ENCODE measurements at regions not wholly inside any gene's neighbourhood (a gene's known extent, or its start where the extent isn't known, plus 50 kb on each side); places are given as distances from the start of the nearest gene placed in this dataset.

DNA sequence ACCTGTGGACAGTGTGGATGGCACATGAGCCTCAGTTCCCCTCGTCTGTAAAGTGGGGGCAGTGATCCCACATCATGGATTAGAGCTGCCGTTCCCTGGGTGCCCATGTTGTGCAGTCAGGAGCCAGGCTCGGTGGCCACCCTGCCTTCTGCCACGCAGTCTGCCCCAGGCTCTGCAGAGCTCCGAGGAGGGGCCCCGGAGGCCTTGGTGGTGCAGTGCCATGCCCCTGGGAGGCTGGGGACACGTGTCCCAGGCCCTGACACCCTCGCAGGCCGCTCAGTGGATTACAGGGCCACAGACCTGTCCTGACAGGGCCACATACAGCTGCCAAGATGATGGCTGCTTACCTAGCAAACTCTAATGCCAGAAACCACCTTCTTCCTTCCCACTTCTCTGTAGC lies 59.7 kb upstream of the ZNF469 start (continued):
- TF ChIP-seq, protein P1, sequence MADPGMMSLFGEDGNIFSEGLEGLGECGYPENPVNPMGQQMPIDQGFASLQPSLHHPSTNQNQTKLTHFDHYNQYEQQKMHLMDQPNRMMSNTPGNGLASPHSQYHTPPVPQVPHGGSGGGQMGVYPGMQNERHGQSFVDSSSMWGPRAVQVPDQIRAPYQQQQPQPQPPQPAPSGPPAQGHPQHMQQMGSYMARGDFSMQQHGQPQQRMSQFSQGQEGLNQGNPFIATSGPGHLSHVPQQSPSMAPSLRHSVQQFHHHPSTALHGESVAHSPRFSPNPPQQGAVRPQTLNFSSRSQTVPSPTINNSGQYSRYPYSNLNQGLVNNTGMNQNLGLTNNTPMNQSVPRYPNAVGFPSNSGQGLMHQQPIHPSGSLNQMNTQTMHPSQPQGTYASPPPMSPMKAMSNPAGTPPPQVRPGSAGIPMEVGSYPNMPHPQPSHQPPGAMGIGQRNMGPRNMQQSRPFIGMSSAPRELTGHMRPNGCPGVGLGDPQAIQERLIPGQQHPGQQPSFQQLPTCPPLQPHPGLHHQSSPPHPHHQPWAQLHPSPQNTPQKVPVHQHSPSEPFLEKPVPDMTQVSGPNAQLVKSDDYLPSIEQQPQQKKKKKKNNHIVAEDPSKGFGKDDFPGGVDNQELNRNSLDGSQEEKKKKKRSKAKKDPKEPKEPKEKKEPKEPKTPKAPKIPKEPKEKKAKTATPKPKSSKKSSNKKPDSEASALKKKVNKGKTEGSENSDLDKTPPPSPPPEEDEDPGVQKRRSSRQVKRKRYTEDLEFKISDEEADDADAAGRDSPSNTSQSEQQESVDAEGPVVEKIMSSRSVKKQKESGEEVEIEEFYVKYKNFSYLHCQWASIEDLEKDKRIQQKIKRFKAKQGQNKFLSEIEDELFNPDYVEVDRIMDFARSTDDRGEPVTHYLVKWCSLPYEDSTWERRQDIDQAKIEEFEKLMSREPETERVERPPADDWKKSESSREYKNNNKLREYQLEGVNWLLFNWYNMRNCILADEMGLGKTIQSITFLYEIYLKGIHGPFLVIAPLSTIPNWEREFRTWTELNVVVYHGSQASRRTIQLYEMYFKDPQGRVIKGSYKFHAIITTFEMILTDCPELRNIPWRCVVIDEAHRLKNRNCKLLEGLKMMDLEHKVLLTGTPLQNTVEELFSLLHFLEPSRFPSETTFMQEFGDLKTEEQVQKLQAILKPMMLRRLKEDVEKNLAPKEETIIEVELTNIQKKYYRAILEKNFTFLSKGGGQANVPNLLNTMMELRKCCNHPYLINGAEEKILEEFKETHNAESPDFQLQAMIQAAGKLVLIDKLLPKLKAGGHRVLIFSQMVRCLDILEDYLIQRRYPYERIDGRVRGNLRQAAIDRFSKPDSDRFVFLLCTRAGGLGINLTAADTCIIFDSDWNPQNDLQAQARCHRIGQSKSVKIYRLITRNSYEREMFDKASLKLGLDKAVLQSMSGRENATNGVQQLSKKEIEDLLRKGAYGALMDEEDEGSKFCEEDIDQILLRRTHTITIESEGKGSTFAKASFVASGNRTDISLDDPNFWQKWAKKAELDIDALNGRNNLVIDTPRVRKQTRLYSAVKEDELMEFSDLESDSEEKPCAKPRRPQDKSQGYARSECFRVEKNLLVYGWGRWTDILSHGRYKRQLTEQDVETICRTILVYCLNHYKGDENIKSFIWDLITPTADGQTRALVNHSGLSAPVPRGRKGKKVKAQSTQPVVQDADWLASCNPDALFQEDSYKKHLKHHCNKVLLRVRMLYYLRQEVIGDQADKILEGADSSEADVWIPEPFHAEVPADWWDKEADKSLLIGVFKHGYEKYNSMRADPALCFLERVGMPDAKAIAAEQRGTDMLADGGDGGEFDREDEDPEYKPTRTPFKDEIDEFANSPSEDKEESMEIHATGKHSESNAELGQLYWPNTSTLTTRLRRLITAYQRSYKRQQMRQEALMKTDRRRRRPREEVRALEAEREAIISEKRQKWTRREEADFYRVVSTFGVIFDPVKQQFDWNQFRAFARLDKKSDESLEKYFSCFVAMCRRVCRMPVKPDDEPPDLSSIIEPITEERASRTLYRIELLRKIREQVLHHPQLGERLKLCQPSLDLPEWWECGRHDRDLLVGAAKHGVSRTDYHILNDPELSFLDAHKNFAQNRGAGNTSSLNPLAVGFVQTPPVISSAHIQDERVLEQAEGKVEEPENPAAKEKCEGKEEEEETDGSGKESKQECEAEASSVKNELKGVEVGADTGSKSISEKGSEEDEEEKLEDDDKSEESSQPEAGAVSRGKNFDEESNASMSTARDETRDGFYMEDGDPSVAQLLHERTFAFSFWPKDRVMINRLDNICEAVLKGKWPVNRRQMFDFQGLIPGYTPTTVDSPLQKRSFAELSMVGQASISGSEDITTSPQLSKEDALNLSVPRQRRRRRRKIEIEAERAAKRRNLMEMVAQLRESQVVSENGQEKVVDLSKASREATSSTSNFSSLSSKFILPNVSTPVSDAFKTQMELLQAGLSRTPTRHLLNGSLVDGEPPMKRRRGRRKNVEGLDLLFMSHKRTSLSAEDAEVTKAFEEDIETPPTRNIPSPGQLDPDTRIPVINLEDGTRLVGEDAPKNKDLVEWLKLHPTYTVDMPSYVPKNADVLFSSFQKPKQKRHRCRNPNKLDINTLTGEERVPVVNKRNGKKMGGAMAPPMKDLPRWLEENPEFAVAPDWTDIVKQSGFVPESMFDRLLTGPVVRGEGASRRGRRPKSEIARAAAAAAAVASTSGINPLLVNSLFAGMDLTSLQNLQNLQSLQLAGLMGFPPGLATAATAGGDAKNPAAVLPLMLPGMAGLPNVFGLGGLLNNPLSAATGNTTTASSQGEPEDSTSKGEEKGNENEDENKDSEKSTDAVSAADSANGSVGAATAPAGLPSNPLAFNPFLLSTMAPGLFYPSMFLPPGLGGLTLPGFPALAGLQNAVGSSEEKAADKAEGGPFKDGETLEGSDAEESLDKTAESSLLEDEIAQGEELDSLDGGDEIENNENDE (IDR thresholded peaks at IDR 0.05; ENCODE audit: insufficient replicate concordance, low read length) = no peak
- TF ChIP-seq HDAC2 (IDR thresholded peaks at IDR 0.05; ENCODE audit: borderline replicate concordance in 1 of 2, low read depth in 2 of 2, low read length in 2 of 2) = no peak
- TF ChIP-seq CEBPB (IDR thresholded peaks at IDR 0.05; ENCODE audit: low read depth, low read length) = no peak
- TF ChIP-seq BACH1 (IDR thresholded peaks at IDR 0.05; ENCODE audit: low read length) = no peak
- TF ChIP-seq HDAC6 (IDR thresholded peaks at IDR 0.05; ENCODE audit: low read depth, low read length) = no peak

Data from H1 (cell line).